Parathyroid adenoma (tissue), 2 donors: ENCODE measurements at regions not wholly inside any gene's neighbourhood (a gene's known extent, or its start where the extent isn't known, plus 50 kb on each side); places are given as distances from the start of the nearest gene placed in this dataset.

ENCODE experiments used
- H2AFZ ChIP-seq: fragments of 300-600 bp; sonication (generic); one replicate; pipeline ENCODE4 v1.7.0; 2017; ENCODE audit warnings: antibody characterized with exemption, mild to moderate bottlenecking
- H3K27ac ChIP-seq: fragments of 300-600 bp; sonication (generic); one replicate; pipeline ENCODE4 v1.7.0; 2017
- H3K27me3 ChIP-seq: fragments of 300-600 bp; sonication (generic); one replicate; pipeline ENCODE4 v1.7.0; 2017; ENCODE audit warnings: low read length; ENCODE audit not compliant: control insufficient read depth, insufficient read depth
- H3K36me3 ChIP-seq: fragments of 300-600 bp; sonication (generic); one replicate; pipeline ENCODE4 v1.7.0; 2017; ENCODE audit warnings: low read length; ENCODE audit not compliant: control insufficient read depth, insufficient read depth
- H3K4me1 ChIP-seq: fragments of 300-600 bp; sonication (generic); one replicate; pipeline ENCODE4 v1.7.0; 2017; ENCODE audit warnings: control low read depth
- H3K4me2 ChIP-seq: fragments of 300-600 bp; sonication (generic); one replicate; pipeline ENCODE4 v1.7.0; 2017; ENCODE audit warnings: low read length
- H3K4me3 ChIP-seq: fragments of 300-600 bp; sonication (generic); one replicate; pipeline ENCODE4 v1.7.0; 2017; ENCODE audit warnings: low read depth, low read length
- H3K79me2 ChIP-seq: fragments of 300-600 bp; sonication (generic); one replicate; pipeline ENCODE4 v1.7.0; 2017; ENCODE audit warnings: control low read depth
- H3K9ac ChIP-seq: fragments of 300-600 bp; sonication (generic); one replicate; pipeline ENCODE4 v1.7.0; 2017; ENCODE audit warnings: mild to moderate bottlenecking
- H3K9me3 ChIP-seq: fragments of 300-600 bp; sonication (generic); one replicate; pipeline ENCODE4 v1.7.0; 2017; ENCODE audit warnings: low read length; ENCODE audit not compliant: control insufficient read depth
- CTCF ChIP-seq: fragments of 300-600 bp; sonication (generic); IDR thresholded peaks from one replicate; pipeline ENCODE4 v1.7.0; 2017; ENCODE audit warnings: antibody characterized with exemption, mild to moderate bottlenecking
- donor health status: primary hyperparathyroidism.

DNA sequence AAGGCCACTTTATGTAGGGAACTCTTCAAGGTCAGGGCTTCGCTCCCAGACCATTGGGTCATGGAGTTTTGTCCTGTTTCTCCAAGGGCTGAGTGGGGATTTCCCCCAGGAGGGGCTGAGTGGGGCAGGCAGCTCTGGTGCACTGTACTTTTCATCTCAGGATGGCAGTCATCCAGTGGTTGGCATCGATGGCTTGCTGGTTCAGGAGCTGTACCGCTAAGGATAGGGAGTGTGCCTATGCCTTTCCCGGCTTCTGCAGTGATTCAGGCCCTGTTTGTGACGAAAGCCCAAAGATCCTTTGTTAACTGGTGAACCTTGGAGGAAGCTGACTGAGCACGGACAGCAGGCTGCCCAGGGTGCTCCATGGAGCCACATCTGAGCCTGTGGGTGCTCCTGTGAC is 100.1 kb upstream of the GADD45A start:
- no peak for TF ChIP-seq CTCF
- Histone ChIP-seq H3K27me3 (no peaks in the 10 kb centered on the region), H3K4me1 (peaks cover 17% of the 10 kb centered on the region), H3K27ac (no peak overlapping the region), H3K4me2 (no peak overlapping the region), H3K4me3 (no peak overlapping the region), H3K36me3 (no peaks in the 10 kb centered on the region), H3K9me3 (no peaks in the 10 kb centered on the region), H3K9ac (no peak overlapping the region), H3K79me2 (no peaks in the 10 kb centered on the region), H2AFZ (no peak overlapping the region)

GRCh38 chr1:67586596-67586995 is 98.4 kb upstream of the GADD45A start:
- Histone ChIP-seq H3K79me2 (no peaks in the 10 kb centered on the region), H2AFZ (no peak overlapping the region), H3K4me1 (peaks cover 21% of the 10 kb centered on the region), H3K27ac (no peak overlapping the region), H3K9me3 (no peaks in the 10 kb centered on the region), H3K4me3 (no peak overlapping the region), H3K9ac (no peak overlapping the region), H3K4me2 (no peak overlapping the region), H3K36me3 (no peaks in the 10 kb centered on the region), H3K27me3 (no peaks in the 10 kb centered on the region)
- no peak for TF ChIP-seq CTCF

- Histone ChIP-seq H3K4me3 (no peak overlapping the region), H3K27ac (no peak overlapping the region), H3K4me2 (no peak overlapping the region), H3K4me1 (peaks cover 21% of the 10 kb centered on the region), H2AFZ (no peak overlapping the region), H3K9me3 (no peaks in the 10 kb centered on the region), H3K27me3 (no peaks in the 10 kb centered on the region), H3K36me3 (no peaks in the 10 kb centered on the region), H3K79me2 (no peaks in the 10 kb centered on the region), H3K9ac (no peak overlapping the region)
- TF ChIP-seq CTCF: no peak
Observed at GRCh38 chr1:67588178-67588855, 96.7 kb upstream of the GADD45A start.

GRCh38 chr1:67589519-67590233 is 95.3 kb upstream of the GADD45A start:
- H3K79me2 ChIP-seq: no peaks in the 10 kb centered on the region
- H2AFZ ChIP-seq: no peak overlapping the region
- no peak for TF ChIP-seq CTCF
- H3K4me2 ChIP-seq: no peak overlapping the region
- H3K9me3 ChIP-seq: no peaks in the 10 kb centered on the region
- H3K27ac ChIP-seq: no peak overlapping the region
- H3K4me3 ChIP-seq: no peak overlapping the region
- H3K27me3 ChIP-seq: no peaks in the 10 kb centered on the region
- H3K36me3 ChIP-seq: no peaks in the 10 kb centered on the region
- H3K4me1 ChIP-seq: peaks cover 21% of the 10 kb centered on the region
- H3K9ac ChIP-seq: no peak overlapping the region
